HL-60 (cell line): ENCODE measurements at regions not wholly inside any gene's neighbourhood (a gene's known extent, or its start where the extent isn't known, plus 50 kb on each side); places are given as distances from the start of the nearest gene placed in this dataset.

Experiments
- CTCF ChIP-seq: IDR thresholded peaks from one replicate; pipeline ENCODE4 v1.5.1; 2011; ENCODE audit warnings: low read length, control low read depth, inconsistent platforms; ENCODE audit not compliant: insufficient read depth
- GABPA ChIP-seq: IDR thresholded peaks from 2 replicates; pipeline ENCODE4 v1.6.1; 2012; ENCODE audit warnings: low read depth
- POLR2AphosphoS5 ChIP-seq: IDR thresholded peaks from 2 replicates; pipeline ENCODE4 v1.6.1; 2012; ENCODE audit warnings: low read depth
- REST ChIP-seq: IDR thresholded peaks from 2 replicates; pipeline ENCODE4 v1.6.1; 2012; ENCODE audit warnings: low read depth; ENCODE audit not compliant: insufficient replicate concordance

- TF ChIP-seq CTCF (no peak), REST (no peak), POLR2AphosphoS5 (no peak), GABPA (no peak)
Measured at GRCh38 chr1:238177960-238178645, 287.4 kb upstream of the ZP4 start.
